ENCODE measurements at regions not wholly inside any gene's neighbourhood (a gene's known extent, or its start where the extent isn't known, plus 50 kb on each side); places are given as distances from the start of the nearest gene placed in this dataset.

- no peak for DNase-seq
These were observed 1817.2 kb downstream of the STIM2 start for GRCh38 chr4:28677808-28678207.

GRCh38 chr4:28682847-28683246, 1822.2 kb downstream of the STIM2 start:
- DNase-seq, result no peak

- DNase-seq, result peak; percentile 10
These were observed 1826.0 kb downstream of the STIM2 start for GRCh38 chr4:28686618-28687017.

GRCh38 chr4:28690890-28691289, 1830.2 kb downstream of the STIM2 start:
- no peak for DNase-seq

- no peak for DNase-seq
These were observed 1841.9 kb downstream of the STIM2 start for GRCh38 chr4:28702571-28702970.

- no peak for DNase-seq
These were observed 1849.2 kb downstream of the STIM2 start for GRCh38 chr4:28709891-28710290.

GRCh38 chr4:28723371-28723770, 1862.7 kb downstream of the STIM2 start:
- no peak for DNase-seq

DNA sequence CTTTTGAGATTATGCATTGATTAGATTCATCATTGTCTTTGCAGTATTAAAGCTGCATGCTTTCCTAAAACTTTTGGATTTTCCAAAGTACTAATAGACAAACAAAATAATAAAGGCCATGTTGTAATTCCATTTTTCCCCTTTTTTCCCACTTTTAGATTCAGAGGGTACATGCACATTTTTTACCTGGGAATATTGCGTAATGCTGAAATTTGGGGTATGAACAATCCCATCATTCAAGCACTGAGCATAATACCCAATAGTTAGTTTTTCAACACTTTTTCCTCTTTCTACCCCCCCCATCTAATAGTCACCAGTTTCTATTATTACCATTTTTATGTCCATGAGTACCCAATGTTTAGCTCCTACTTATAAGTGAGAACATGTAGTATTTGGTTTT, 1863.6 kb downstream of the STIM2 start:
- DNase-seq, result no peak

GRCh38 chr4:28730304-28730703, 1869.7 kb downstream of the STIM2 start:
- DNase-seq, result no peak

- no peak for DNase-seq
These were observed 1883.4 kb downstream of the STIM2 start for GRCh38 chr4:28744066-28744465.

DNA sequence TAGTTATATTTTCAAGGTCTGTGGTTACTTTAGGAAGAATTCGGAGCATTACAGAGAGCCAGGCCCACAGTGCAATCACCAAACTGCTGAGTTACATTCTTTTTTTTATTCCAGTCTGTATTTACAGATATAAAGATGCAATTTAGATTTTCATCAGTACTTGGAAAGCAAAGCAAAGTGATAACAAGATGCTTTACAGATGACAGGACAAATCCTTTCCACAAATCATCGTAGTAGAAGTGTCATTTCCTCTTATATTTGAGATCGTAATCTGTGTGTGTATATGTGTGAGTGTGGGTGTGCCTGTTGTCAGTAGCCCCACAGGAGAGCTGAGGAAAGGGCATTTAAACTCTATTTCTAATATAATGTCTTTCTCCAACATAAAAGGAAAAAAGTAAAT, 1893.7 kb downstream of the STIM2 start:
- DNase-seq, result no peak

DNA sequence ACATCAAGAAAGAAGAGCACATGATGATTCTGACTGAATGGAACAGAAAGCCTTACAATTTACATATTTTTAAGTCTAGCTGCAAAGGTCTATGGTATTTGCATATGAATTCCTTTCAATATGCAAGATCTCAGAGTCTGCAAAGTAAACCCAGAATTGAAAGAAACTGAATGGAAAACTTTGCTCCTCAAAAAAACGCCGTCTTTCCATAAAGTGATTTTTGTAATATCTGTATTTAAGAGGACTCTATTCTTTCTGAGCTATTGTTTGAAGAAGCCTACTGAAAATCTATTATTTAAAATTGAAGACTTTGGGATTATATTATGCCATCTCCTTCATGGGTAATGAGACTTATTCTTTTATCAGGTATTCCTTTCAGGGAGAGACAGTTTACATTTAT, 1894.4 kb downstream of the STIM2 start:
- no peak for DNase-seq

GRCh38 chr4:28759064-28759463, 1898.4 kb downstream of the STIM2 start:
- no peak for DNase-seq

DNA sequence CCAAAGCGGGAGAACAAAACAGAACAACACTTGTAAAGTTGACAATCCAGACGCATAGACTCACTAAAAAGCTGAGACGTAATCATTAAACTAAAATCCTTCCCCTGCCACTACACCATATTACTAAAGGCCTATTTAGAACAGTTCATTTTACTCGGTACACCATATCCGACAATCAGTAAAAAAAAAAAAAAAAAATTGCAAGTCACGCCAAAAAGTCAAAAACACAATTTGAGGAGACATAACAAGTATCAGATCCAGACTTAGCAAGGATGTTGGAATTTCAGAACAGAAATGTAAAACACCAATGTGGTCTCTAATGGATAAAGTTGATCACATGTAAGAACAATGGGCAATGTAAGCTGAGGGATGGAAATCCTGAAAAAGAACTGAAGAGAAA, 1899.4 kb downstream of the STIM2 start:
- DNase-seq, result no peak

DNA sequence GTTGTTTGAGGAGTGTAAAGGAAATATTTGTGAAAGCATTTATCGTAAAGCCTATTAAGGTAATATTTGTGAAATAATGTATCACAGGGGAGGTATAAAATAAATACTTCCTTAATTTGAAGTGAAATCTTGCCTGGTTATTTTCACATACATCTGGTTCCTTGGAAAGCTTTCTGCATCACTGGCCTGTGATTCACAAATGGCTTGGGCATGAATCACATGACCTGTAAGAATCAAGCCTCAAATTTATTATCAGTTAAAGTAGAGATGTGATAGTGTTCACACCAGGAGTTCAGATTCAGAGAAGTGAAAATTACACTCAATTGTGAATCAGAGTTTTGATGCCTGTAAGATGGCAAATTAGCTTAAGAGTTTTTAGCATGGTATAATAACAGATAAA, 1911.4 kb downstream of the STIM2 start:
- DNase-seq, result no peak

DNA sequence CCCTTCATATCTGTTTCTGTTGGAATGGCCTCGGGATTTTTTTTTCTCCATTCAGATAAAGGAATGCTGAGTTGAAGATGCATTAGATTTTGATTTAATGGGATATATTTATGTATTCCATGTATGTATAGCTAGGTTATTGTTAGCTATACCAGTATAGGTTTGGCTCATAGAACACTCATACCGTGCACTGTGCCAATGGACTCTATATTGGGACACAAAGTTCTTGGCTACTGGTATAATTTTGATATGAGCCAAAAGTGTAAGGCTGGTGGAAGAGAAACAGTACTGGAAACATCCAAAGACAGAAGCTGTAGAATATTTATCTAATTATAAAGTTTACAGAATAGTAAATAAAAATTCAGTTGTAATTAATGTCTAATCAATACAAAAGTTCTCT, 1912.1 kb downstream of the STIM2 start:
- DNase-seq, result no peak

GRCh38 chr4:28774344-28774743, 1913.7 kb downstream of the STIM2 start:
- no peak for DNase-seq

DNA sequence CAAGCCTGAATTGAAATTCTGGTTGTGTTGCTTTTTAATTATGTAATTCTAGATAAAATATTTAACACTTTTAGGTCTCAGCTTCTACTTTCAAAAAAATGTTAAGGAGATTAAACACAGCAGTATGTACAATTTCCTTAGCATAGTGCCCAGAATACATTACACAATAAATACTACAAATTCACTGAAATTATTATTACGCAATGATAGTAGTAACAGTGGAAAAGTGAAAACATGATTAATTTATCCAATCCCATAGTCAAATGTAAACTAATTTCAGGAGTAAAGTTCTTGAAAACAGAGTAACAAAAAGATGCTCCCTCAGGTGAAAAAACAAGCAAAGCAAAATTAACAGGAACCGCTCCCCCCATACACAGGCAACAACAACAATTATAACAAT, 1915.4 kb downstream of the STIM2 start:
- DNase-seq, result no peak

- no peak for DNase-seq
These were observed 1923.5 kb downstream of the STIM2 start for GRCh38 chr4:28784188-28784587.

GRCh38 chr4:28787947-28788346, 1927.3 kb downstream of the STIM2 start:
- no peak for DNase-seq

- DNase-seq, result no peak
These were observed 1928.4 kb downstream of the STIM2 start for GRCh38 chr4:28788929-28789490.

- DNase-seq, result no peak
These were observed 1927.1 kb upstream of the PCDH7 start for GRCh38 chr4:28792917-28793597.

DNA sequence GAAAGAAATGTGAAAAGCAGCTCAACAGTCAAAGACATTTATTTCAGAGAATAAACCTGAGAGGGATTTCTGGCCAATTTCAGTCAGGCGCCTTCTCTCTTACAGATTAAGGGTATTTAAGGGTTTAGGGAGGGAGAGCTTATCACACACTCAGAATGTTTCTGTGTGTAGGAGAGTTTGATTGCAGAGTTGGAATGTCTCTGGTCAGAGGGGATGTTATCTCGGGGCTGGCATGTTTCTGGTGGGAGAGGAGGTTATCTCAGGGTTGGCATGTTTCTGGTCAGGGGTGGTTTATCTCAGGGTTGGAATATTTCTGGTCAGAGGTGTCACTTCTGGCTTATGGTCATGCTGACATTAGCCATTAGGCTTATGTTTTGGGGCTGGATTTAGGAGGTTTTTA, 1920.5 kb upstream of the PCDH7 start:
- DNase-seq, result no peak

DNA sequence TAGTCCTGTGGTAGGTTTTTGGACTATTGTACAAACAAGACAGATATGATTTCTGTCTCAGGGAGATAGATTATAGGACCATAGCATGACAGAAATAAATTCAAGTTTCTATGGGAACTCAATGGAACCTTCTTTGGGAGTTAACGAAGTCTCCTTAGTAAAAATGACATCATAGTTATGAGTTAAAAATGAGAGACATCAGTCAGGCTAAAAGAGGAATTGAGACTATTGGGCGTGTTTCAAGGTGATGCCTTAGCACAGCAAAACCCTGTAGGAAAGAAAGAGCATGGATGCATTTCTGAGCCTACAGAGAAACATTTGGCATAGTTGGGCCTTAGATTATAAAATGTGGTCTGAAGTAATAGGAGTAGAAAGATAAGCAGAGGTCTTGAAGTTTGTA, 1909.1 kb upstream of the PCDH7 start:
- no peak for DNase-seq

- no peak for DNase-seq
These were observed 1898.0 kb upstream of the PCDH7 start for GRCh38 chr4:28822163-28822562.

All from left kidney (tissue), 1 donor.